HEK293 (cell line): ENCODE measurements at regions not wholly inside any gene's neighbourhood (a gene's known extent, or its start where the extent isn't known, plus 50 kb on each side); places are given as distances from the start of the nearest gene placed in this dataset.

ENCODE experiments used
- CTCF ChIA-PET: fragments of 350-600 bp; formaldehyde crosslinking; extraction: SDS; loops from one replicate; lab custom pipeline; 2021; ENCODE audit warnings: antibody characterized with exemption; lab: Yijun Ruan, JAX
- POLR2A ChIA-PET: fragments of 300-600 bp; formaldehyde crosslinking; extraction: SDS; loops from one replicate; lab custom pipeline; 2020; ENCODE audit warnings: antibody characterized with exemption, inconsistent platforms; lab: Yijun Ruan, JAX
- H3K27ac ChIP-seq: fragments of 200-500 bp; sonication (Bioruptor generic); 2 replicates; pipeline ENCODE4 v1.5.1; 2014; ENCODE audit warnings: low read depth, low read length, control low read depth, inconsistent platforms; ENCODE audit errors: extremely low read depth
- H3K36me3 ChIP-seq, 2 experiments: fragments of 200-500 bp in 1 of 2; sonication (Bioruptor generic) in 1 of 2; 1 replicate in 1 of 2; 2 replicates in 1 of 2; pipeline ENCODE4 v1.5.1; 2014 to 2017; ENCODE audit warnings: inconsistent platforms in 2 of 2, low read length in 2 of 2; ENCODE audit not compliant: control insufficient read depth in 2 of 2, insufficient read depth in 1 of 2
- H3K4me1 ChIP-seq: fragments of 200-500 bp; sonication (Bioruptor generic); 2 replicates; pipeline ENCODE4 v1.5.1; 2014; ENCODE audit warnings: mild to moderate bottlenecking, low read length, inconsistent platforms; ENCODE audit not compliant: control insufficient read depth, insufficient read depth
- H3K4me3 ChIP-seq: 2 replicates; pipeline ENCODE4 v1.5.1; 2011; ENCODE audit warnings: low read depth, mild to moderate bottlenecking, control low read depth, low read length, moderate library complexity
- H3K9me3 ChIP-seq: fragments of 200-500 bp; sonication (Bioruptor generic); 2 replicates; pipeline ENCODE4 v1.5.1; 2014; ENCODE audit warnings: low read depth, low read length, inconsistent platforms; ENCODE audit not compliant: control insufficient read depth, insufficient read depth
- BCL6B ChIP-seq: fragments of 450-650 bp; formaldehyde crosslinking; IDR thresholded peaks from 2 replicates; pipeline ENCODE4 v1.5.1; 2017; ENCODE audit warnings: missing biosample characterization, missing genetic modification characterization
- PRDM1 ChIP-seq: fragments of 450-650 bp; formaldehyde crosslinking; IDR thresholded peaks from 2 replicates; pipeline ENCODE4; 2016; ENCODE audit warnings: missing biosample characterization, missing genetic modification characterization
- PRDM10 ChIP-seq: fragments of 450-650 bp; formaldehyde crosslinking; IDR thresholded peaks from 2 replicates; pipeline ENCODE4 v1.5.1; 2016; ENCODE audit warnings: missing biosample characterization, missing genetic modification characterization
- PRDM6 ChIP-seq: fragments of 450-650 bp; formaldehyde crosslinking; IDR thresholded peaks from 2 replicates; pipeline ENCODE4 v1.5.1; 2017; ENCODE audit warnings: missing biosample characterization, missing genetic modification characterization
- ZBTB20 ChIP-seq: fragments of 450-650 bp; formaldehyde crosslinking; IDR thresholded peaks from 2 replicates; pipeline ENCODE4 v1.5.1; 2016; ENCODE audit warnings: missing biosample characterization, missing genetic modification characterization
- ZFP3 ChIP-seq: fragments of 450-650 bp; formaldehyde crosslinking; IDR thresholded peaks from 2 replicates; pipeline ENCODE4 v1.5.1; 2016; ENCODE audit warnings: low read depth, missing biosample characterization, missing genetic modification characterization
- ZNF133 ChIP-seq: fragments of 450-650 bp; formaldehyde crosslinking; IDR thresholded peaks from 2 replicates; pipeline ENCODE4 v1.5.1; 2016; ENCODE audit warnings: missing biosample characterization, missing genetic modification characterization
- ZNF24 ChIP-seq: fragments of 450-650 bp; formaldehyde crosslinking; IDR thresholded peaks from 2 replicates; pipeline ENCODE4 v1.5.1; 2016; ENCODE audit warnings: missing biosample characterization, missing genetic modification characterization
- ZNF274 ChIP-seq, 2 experiments: fragments of 200-500 bp in 1 of 2; fragments of 450-650 bp in 1 of 2; sonication (Bioruptor generic) in 1 of 2; formaldehyde crosslinking in 1 of 2; IDR thresholded peaks; 2 replicates each; pipeline versions ENCODE4 v1.5.1 to v1.6.1; 2014 to 2016; ENCODE audit warnings: borderline replicate concordance in 1 of 2, inconsistent platforms in 1 of 2, low read length in 1 of 2, missing biosample characterization in 1 of 2, missing genetic modification characterization in 1 of 2
- ZNF335 ChIP-seq: fragments of 450-650 bp; formaldehyde crosslinking; conservative IDR thresholded peaks from 2 replicates; pipeline ENCODE4 v1.5.1; 2016; ENCODE audit warnings: missing biosample characterization, missing genetic modification characterization
- ZNF423 ChIP-seq: fragments of 450-650 bp; formaldehyde crosslinking; IDR thresholded peaks from 2 replicates; pipeline ENCODE4 v1.5.1; 2016; ENCODE audit warnings: missing biosample characterization, missing genetic modification characterization
- ZNF558 ChIP-seq: fragments of 450-650 bp; formaldehyde crosslinking; IDR thresholded peaks from 2 replicates; pipeline ENCODE4 v1.5.1; 2016; ENCODE audit warnings: missing biosample characterization, missing genetic modification characterization
- ZNF776 ChIP-seq: fragments of 450-650 bp; formaldehyde crosslinking; IDR thresholded peaks from 2 replicates; pipeline ENCODE4 v1.5.0; 2017; ENCODE audit warnings: missing biosample characterization, missing genetic modification characterization, borderline replicate concordance
- ZSCAN5A ChIP-seq: fragments of 450-650 bp; formaldehyde crosslinking; IDR thresholded peaks from 2 replicates; pipeline ENCODE4 v1.5.1; 2016; ENCODE audit warnings: missing biosample characterization, missing genetic modification characterization
- TF ChIP-seq, protein P1 (sequence below): fragments of 450-650 bp; formaldehyde crosslinking; IDR thresholded peaks from 2 replicates; pipeline ENCODE4 v1.5.1; 2017; ENCODE audit warnings: missing biosample characterization, missing genetic modification characterization
- TF ChIP-seq, protein P2 (sequence below): fragments of 450-650 bp; formaldehyde crosslinking; IDR thresholded peaks from 2 replicates; pipeline ENCODE4 v1.5.1; 2016; ENCODE audit warnings: missing biosample characterization, missing genetic modification characterization

DNA sequence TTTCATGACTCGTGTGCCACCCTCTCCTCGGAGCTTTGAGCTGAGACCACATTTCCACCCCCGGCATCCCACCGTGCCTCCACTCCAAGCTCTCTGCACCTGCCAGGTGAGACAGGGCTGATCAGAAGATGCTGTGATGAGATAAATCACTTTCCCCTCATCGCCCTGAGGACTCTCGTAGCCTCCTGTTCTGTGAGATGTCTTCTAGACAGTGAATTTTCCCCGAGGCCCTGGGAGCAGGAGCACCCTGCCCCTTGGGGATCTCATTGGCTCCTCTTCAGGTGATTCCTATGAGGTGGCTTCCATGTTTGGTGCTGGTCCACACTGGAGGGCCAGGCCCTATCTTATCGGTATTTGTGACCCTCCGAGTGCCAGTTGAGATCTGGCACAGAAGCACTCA is 154.0 kb upstream of the TSHZ3 start:
- Histone ChIP-seq H3K27ac (no peak overlapping the region), H3K4me1 (no peaks in the 10 kb centered on the region), H3K9me3 (no peaks in the 10 kb centered on the region), H3K36me3 (no peaks in the 10 kb centered on the region), H3K4me3 (no peak overlapping the region)
- ChIA-PET CTCF (interaction anchor here (0.6 kb wide), 1 partner anchor 457 kb away, joined by 3 read pairs; no protein-coding TSS in a partner anchor), POLR2A (no interaction called here)
- TF ChIP-seq ZNF274 (IDR thresholded peaks at IDR 0.05; ENCODE audit: low read length) = no peak
- TF ChIP-seq ZNF274 (tag by site-specific recombination; IDR thresholded peaks at IDR 0.05; ENCODE audit: borderline replicate concordance) = no peak

DNA sequence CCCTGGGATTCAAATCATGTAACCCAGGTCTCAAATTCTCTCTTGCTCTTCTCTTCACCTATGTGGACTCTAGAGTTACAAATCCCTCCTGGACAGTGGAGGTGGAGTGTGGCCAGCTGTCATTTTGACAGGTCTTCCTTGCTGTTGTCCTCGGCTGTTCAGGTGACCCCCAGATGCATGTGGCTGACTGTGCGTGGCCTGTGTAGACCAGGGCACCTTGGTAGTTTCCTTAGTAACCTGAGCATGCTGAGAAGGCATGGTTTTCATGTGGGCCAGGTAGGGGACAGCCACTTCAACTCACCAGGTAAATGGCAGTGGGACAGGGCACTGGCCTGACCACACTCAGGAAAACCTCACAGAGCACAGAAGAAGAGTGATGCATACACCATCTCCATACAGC is 155.0 kb upstream of the TSHZ3 start:
- H3K36me3 ChIP-seq = no peaks in the 10 kb centered on the region
- no peaks in the 10 kb centered on the region for H3K4me1 ChIP-seq
- ChIA-PET CTCF (no interaction called here), POLR2A (no interaction called here)
- TF ChIP-seq ZFP3 (tag by site-specific recombination) (no peak), ZNF133 (tag by site-specific recombination) (no peak), ZNF776 (tag by site-specific recombination) (no peak), ZSCAN5A (tag by site-specific recombination) (no peak), ZNF24 (tag by site-specific recombination) (no peak), PRDM1 (tag by site-specific recombination) (no peak), ZNF558 (no peak), PRDM6 (tag by site-specific recombination) (no peak)
- 0 out of 2 replicates have a peak overlapping the region, but pooled peaks have one; percentile 24 for H3K27ac ChIP-seq
- no peaks in the 10 kb centered on the region for H3K9me3 ChIP-seq
- H3K4me3 ChIP-seq = no peak overlapping the region

DNA sequence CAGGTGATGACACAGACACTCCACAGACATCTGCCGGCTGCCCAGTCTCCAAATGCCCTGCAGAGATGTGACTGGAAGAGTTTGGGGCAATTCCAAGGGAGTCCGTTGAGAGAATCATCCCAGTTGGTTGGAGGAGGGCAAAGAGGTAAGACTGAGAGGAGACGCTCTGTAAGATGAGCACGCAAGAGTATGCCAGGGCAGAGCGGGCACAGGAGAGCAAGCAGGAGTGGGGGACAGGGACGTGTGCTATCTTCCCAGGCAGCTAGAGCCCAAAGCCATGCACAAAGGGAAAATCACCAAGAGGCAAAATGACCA is 156.3 kb upstream of the TSHZ3 start:
- H3K4me3 ChIP-seq = no peak overlapping the region
- CTCF ChIA-PET = no interaction called here
- no peak for TF ChIP-seq ZNF335 (tag by site-specific recombination)
- no peak for TF ChIP-seq BCL6B (tag by site-specific recombination)
- no peak for TF ChIP-seq ZBTB20 (tag by site-specific recombination)
- TF ChIP-seq ZNF423 (tag by site-specific recombination) = no peak
- no peak for TF ChIP-seq PRDM10
- TF ChIP-seq, protein P1, sequence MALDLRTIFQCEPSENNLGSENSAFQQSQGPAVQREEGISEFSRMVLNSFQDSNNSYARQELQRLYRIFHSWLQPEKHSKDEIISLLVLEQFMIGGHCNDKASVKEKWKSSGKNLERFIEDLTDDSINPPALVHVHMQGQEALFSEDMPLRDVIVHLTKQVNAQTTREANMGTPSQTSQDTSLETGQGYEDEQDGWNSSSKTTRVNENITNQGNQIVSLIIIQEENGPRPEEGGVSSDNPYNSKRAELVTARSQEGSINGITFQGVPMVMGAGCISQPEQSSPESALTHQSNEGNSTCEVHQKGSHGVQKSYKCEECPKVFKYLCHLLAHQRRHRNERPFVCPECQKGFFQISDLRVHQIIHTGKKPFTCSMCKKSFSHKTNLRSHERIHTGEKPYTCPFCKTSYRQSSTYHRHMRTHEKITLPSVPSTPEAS = no peak
- TF ChIP-seq ZNF558 = no peak
- TF ChIP-seq, protein P2, sequence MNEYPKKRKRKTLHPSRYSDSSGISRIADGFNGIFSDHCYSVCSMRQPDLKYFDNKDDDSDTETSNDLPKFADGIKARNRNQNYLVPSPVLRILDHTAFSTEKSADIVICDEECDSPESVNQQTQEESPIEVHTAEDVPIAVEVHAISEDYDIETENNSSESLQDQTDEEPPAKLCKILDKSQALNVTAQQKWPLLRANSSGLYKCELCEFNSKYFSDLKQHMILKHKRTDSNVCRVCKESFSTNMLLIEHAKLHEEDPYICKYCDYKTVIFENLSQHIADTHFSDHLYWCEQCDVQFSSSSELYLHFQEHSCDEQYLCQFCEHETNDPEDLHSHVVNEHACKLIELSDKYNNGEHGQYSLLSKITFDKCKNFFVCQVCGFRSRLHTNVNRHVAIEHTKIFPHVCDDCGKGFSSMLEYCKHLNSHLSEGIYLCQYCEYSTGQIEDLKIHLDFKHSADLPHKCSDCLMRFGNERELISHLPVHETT (tag by site-specific recombination) = no peak
- TF ChIP-seq ZNF133 (tag by site-specific recombination) = no peak

More for the DNA sequence above, 156.3 kb upstream of the TSHZ3 start:
- no peak overlapping the region for H3K27ac ChIP-seq
- POLR2A ChIA-PET = no interaction called here
- H3K4me1 ChIP-seq = no peaks in the 10 kb centered on the region
- no peaks in the 10 kb centered on the region for H3K9me3 ChIP-seq
- H3K36me3 ChIP-seq = no peaks in the 10 kb centered on the region
